ENCODE measurements at regions not wholly inside any gene's neighbourhood (a gene's known extent, or its start where the extent isn't known, plus 50 kb on each side); places are given as distances from the start of the nearest gene placed in this dataset.
"Not testable (repeated sequence)": the region's sequence is repeated elsewhere in the genome, so short reads cannot be mapped to it uniquely, and the experiment has no call there.

DNA sequence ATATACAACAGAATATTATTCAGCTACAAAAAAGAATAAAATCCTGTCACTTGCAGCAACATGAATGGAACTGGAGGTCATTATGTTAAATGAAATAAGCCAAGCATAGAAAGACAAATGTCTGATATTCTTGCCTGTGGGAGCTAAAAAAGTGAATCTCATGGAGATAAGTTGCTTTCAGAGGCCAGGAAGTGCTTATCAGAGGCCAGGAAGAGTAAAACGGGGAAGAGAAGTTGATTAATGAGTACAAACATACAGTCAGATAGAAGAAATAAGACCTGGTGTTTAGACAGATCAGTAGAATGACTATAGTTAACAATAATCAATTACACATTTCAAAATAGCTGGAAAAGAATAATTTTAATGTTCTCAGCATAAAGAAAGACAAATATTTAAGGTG, 54.4 kb upstream of the CPHXL start:
- DNase-seq, result no peak

DNA sequence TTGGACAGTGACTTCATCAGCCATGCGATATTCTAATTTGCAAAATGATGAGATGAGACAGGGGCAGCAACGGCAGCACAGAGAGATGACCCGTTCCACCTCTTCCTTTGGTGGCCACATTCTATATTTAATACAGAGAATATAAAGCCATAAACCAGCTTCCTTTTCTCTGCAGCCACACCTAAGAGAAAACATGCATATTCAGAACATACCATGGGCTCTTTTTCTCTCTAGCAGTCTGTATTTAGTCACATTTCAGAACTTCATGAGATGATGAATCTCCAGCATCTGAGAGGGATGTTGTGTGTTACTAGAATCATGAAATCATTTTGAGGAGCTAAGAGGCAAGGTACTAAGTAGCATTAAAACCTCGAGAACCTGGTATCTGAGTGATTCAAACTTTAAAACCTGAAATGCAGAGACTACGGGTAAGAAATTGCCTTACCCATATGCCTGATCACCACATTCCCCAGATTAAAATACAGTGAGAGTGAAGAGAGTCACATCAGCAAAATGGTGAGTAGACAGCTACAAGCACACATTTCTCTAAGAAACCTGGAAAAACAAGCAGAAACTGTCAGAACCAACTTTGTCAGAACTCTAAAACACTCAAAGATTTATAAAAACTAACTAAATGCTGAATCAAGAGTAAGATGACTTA, 55.5 kb upstream of the CPHXL start:
- no peak for DNase-seq

DNA sequence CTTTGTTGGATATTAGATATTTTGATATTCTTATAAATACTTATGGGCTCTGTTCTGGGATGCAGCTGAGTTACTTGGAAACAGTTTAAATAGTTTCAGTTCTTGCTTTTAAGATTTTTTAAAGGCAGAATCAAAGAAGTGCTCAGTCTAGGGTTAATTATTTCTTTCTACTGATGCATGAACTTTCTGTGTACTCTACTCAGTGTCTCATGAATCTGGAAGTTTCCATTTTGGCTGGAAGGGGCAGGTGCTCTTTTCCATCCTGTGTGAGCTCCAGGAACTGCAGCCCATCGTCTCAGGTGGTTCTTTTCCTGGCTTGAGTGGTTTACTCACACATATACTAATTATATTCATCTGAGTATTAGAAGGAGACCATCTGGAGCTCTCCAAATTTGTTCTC, 61.1 kb upstream of the CPHXL start:
- no peak for DNase-seq

DNA sequence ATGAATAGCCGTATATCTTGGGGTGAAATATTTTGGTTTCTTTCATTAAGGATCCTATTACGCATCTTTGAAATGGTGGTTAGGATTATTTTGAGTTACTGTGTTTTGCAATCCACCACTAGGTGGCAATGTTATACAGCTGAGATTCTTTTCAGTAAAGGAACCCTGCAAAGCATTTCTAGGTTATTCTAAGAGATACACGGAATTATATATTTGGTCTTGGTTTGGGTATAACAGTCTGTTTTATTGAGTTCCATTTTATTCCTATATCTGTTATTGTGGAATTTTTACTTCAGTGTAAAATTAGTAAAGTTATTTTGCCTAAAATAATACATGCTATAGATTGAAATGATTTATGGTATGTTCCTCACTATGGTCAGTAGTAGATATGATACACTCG, 62.9 kb upstream of the CPHXL start:
- peak; percentile 80 for DNase-seq

DNA sequence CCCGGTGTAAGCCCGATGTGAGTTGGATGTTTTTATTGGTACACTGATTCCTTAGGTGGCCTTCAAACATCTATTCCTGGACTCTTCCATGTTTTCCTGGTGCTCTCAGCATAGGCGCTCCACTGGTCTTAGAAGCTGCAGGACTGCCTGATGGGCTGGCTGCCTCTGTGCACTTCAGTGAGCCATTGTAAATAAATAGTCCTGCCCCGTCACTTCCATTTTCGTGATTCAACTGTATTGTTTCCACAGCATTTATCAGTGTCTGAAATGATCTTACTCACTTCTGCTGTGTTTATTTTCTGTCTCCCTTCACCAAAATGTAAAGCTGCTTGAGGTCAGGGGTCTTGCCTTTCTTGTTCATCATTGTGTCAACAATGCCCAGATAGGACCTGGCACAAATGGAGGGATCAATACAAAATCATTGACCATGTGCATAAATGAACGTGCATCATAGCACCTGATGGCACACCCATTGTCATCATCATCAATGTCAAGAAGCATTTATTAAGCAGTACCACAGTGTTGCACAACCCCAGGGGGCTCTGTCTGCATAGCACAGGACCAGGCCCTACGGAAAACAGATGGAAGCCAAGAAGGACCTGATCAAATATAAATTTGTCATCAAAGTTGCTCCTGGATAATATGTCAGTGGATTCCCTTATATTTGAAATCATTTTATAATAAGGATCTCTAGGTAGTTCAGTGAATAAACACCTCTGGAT, 66.6 kb upstream of the CPHXL start:
- DNase-seq, result no peak

DNA sequence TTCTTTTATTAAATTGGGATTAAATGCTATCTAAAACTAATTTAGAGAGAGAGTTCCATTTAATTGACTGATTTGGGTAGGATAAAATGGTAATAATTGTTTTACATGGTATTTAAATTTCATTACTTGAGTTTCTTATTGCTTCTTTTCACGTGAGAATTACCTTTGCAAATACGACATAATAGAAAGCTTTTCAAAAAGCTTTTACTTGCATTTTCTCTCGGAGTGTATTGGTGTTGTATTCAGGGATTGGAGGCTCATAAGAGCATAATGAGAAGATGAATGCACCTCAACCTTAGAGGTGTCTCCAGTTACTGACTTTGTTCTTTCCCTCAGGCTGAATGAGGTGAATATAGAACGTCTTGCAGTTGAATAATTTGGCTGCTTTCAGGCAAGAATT, 67.4 kb upstream of the CPHXL start:
- no peak for DNase-seq

DNA sequence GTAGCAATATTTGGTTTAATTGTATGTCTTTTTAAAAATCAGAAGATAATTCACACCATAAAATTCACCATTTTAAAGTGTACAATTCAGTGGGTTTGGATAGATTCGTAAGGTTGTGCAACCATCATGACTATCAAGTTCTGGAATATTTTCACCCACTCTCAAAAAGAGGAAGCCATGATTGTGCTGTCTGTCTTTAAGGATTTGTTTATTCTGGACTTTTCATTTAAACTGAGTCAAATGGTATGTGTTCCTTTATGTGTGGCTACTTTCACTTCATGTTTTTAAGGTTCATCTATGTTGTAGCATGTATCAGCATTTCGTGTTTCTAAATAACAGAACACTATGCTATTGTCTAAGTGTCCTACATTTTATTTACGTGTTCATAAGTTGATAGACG, 68.1 kb upstream of the CPHXL start:
- no peak for DNase-seq

DNA sequence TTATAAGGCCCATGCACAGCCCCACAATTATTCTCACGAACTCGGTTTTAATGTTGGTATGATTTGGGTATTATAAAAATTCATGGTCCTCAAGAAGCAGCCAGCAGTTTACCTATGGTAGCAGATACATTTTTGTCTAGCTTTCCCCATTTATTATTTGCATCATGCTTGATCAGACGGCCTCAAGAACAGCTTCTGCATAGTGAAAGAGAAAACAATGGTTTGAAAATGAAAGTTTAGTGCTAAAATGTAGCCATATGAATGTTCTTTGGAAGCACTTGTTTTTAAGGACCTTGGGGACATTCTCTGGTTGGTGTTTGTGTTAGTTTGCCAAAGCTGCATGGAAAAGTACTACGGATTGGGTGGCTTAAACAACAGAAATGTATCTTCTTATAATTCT, 72.4 kb upstream of the CPHXL start:
- no peak for DNase-seq

DNA sequence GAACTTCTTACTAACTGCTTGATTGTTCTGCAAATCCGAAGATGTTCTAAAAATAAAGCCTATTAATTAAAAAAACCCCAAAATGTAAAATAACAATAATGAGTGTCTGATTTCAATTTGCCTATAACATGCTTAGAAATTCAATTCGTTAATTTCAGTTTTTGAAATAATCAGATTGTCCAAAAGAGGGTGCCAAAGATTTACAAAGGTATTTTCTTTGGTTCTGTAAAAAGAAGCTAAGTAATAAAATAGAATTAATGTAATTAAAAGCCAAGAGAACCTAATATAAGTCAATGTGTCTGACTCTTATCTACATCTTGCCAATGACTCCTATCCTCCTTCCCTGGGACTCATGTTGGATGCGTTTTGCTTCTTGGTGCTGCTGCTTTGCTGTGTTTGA, 75.0 kb upstream of the CPHXL start:
- no peak for DNase-seq

DNA sequence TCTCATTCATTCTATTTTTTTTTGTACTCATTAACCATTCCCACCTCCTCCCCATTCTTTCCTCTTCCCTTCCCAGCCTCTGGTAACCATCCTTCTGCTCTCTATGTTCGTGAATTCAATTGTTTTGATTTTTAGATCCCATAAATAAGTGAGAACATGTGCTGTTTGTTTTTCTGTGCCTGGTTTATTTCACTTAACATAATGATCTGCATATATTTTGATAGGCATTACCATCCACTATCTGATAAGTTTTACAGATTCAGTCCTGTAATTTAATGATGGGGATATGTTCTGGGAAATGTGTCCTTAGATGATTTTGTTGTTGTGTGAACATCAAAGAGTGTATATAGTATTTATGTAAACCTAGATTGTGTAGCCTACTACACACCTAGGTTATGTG, 77.5 kb upstream of the CPHXL start:
- DNase-seq, result no peak

DNA sequence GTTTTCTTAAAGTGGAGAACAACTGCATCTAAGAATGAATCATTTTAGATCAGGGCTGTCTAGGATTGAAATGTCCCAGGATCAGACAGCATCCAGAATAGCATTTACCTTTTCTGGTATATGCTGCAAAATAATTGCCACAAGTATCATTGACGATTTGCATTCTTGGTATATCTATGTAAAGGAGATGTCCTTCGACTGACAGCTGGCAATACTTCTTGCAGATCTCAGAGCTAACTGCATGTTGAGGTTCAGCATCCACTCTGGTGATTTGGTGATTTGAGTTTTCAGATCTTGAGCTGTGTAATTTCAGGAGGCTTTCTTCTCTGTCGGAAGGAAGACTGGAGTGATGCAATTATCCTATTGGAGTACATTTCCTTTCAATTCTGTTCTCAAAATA, 78.1 kb upstream of the CPHXL start:
- DNase-seq, result no peak

DNA sequence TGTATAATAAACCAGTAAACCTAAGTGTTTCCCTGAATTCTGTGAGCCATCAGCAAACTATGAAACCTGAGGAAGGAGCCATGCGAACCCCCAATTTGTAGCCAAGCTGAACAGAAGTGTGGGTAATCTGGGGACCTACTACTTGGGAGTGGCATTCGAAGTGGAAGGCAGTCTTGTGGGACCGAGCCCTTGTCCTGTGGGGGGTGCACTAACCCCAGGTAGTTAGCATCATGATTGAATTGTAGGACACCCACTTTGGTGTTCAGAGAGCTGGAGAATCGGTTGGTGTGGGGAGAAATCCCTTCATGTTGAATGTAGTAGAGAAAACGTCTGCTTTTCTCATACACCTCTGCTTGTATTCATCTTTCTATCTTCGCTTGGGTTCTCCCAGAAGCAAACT, 79.7 kb upstream of the CPHXL start:
- no peak for DNase-seq

DNA sequence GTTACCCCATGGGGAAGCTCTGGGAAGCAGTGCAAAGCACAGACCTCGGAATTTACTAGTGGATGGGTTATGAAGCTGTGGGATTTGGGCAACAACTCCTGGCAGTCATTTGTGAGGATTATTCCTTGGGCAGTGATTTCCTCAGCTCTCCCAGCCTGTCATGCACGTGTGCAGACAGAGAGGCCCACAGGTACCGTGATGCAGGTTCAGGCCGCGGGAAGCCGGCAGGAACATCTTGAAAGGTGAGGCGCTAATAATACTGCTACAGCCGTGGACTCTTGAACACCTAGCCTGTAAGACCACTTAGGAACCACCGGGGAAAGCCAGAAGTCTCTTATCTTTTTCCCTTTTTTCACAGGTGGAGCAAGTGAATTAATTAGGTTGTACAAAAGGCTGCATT, 80.2 kb upstream of the CPHXL start:
- no peak for DNase-seq

DNA sequence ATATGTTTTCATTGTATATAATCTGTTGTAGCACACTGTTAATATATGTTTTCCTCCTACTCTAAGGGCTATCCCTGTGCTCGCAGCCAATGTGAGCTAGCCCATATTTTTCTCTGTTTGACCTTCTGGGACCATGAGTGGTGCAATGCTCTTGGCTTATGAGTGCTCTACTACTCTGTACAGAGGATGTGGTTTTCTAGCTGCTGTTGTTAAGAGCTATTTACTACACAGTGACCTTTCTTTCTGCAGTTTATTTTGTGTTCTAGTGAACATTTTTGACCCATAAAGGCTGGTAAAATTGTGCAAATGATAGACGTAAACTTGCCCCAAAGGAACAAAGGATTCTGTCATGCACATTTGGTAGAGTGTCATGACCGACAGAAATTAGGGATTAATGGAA, 84.1 kb upstream of the CPHXL start:
- no peak for DNase-seq

DNA sequence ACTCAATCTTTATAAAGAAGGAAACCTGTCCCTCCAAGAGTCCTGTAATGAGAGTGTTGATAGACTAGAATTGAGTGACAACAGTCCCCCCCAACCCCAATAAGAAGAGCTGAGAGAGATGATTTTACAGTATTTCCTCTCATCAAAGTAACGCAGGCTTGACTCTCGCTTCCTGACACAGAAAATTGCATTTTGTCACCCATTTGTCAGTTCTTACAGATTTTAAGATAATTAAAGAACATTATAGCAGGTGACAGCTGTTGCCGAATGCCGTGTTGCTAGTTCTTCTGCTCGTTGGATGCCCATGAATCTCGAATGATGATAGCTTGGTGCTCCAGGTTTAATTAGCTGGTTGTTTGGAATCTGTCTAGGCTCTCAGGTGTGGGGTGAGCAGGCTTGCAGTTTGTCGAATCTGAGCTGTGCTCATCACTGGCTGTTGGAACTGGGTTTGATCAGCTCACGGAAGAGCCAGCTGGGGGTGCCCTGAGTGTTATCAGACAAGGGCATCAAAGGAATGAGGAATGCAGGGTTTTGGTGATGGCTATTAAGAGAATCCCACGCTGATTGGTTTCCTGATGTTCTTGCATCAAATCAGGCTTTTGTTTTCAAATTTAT, 84.8 kb upstream of the CPHXL start:
- no peak for DNase-seq

DNA sequence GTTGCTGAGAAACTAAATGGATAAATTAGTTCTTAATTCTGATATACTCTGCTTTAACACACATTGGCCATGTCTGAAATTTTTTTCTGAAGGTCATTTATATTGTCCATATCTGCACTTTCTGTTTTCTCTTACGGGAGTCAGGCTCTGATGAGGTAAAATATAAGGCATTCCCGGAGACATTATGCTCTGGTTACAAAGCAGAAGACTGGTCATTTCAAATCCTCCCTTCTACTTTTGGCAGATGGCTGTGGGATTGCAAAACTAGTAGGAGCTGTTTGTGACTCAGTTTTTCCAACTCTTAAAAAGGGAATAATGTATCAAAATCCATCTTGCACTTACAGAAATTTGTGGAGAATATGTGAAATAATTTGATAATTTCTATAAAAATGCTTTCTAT, 92.2 kb upstream of the CPHXL start:
- DNase-seq, result no peak

DNA sequence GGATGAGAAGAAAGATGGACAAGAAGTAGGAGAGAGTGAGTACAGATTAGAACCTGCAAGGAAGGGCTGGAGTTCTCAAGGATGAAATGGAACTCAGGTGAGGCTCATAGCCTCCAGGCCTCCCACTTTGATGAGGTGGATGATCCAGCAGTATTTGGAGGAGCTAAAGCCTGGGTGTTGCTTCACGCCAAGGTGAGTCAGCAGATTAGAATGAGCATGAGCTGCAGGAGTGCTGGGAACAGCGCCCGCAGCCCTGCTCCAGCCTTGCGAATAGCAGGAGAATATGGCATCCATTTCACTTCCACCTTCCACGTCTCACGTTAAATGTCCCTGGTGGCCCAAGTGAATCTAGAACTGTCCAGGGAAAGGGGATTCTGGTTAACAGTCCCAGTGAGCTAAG, 94.4 kb upstream of the CPHXL start:
- no peak for DNase-seq

DNA sequence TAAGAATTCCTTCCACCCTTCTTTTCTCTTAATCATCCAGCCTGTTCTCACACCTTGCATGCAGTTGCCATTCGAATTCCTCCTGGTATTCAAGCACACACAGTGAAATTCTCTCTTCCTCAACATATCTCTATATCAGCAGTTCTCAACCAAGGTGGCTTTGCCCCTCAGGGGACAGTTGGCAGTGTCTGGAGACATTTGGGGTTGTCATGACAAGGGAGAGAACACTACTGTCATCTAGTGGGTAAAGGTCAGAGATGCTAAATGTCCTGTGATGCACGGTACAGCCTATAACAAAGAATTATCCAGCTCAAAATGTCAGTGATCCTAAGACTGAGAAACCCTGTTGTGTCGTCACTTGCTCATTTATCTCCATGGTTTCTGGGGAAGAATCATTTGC, 94.8 kb upstream of the CPHXL start:
- no peak for DNase-seq

DNA sequence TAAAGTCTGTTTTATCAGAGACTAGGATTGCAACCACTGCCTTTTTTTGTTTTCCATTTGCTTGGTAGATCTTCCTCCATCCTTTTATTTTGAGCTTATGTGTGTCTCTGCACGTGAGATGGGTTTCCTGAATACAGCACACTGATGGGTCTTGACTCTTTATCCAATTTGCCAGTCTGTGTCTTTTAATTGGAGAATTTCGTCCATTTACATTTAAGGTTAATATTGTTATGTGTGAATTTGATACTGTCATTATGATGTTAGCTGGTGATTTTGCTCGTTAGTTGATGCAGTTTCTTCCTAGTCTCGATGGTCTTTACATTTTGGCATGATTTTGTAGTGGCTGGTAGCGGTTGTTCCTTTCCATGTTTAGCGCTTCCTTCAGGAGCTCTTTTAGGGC, 99.5 kb upstream of the CPHXL start:
- not testable (repeated sequence) for DNase-seq

DNA sequence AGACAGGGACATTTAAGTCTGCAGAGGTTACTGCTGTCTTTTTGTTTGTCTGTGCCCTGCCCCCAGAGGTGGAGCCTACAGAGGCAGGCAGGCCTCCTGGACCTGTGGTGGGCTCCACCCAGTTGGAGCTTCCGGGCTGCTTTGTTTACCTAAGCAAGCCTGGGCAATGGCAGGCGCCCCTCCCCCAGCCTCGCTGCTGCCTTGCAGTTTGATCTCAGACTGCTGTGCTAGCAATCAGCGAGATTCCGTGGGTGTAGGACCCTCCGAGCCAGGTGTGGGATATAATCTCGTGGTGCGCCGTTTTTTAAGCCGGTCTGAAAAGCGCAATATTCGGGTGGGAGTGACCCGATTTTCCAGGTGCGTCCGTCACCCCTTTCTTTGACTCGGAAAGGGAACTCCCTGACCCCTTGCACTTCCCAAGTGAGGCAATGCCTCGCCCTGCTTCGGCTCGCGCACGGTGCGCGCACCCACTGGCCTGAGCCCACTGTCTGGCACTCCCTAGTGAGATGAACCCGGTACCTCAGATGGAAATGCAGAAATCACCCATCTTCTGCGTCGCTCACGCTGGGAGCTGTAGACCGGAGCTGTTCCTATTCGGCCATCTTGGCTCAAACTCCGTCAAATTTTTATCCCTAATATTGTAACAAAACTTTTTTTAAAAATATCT, 101.2 kb upstream of the CPHXL start:
- DNase-seq, result not testable (repeated sequence)

DNA sequence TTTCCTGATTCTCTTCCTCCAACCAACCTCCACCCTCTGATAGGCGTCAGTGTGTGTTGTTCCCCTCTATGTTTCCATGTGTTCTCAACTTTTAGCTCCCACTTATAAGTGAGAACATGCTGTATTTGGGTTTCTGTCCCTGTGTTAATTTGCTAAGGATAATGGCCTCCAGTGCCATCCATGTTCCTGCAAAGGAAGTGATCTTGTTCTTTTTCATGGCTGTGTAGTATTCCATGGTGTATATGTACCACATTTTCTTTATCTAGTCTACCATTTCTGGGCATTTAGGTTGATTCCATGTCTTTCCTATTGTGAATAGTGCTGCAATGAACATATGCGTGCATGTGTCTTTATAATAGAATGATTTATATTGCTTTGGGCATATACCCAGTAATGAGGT, 107.1 kb upstream of the CPHXL start:
- not testable (repeated sequence) for DNase-seq

DNA sequence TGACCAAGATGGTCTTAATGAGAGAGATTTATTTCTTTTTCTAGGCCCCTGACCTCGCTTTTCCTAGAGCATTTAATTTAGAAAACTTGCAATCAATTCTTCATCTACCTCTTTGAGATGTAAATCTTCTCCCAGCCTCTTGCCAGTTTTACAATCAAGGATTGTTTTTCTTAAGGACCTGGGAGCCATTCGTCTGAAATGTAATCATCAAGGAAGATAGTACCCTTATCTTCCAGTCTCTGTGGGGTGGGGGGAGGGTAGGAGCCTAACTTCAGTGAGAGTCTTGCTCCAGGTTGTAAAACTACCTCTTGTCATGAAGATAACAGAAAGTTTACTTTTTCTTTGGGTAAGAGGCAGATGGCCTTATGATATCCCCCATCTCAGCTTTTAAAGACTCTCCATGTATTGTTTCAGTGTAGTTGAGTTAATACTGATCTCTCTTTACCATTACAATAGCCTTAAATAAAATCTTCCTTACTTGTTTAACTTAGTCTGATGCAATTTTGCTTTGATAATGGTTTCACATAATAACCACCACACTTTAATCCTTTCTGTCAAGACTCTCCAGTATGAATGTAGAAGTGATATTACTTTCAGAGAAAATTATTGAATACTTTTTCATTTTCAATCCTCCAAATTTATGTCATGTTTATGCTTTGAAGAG, 110.2 kb upstream of the CPHXL start:
- DNase-seq, result no peak

DNA sequence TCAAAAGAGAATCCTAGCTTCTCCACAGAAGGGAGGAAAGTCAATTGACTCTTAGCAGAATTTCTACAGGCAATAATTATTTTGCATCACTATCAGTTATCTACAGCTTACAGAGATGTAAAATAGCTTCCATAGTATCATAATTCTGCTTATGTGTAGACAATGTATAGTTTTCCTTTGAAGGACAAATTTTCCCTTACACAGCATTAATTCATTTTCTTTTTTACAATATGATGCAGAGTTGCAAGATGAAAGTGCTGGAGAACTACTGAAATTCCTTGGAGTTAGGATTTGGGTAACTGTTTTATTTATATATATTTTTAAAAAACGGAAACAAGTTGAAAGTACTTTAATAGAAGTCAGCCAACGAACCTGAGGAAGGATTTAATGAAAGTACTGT, 111.0 kb upstream of the CPHXL start:
- DNase-seq, result no peak
